Muscle layer of duodenum (tissue), 2 donors: ENCODE measurements at regions not wholly inside any gene's neighbourhood (a gene's known extent, or its start where the extent isn't known, plus 50 kb on each side); places are given as distances from the start of the nearest gene placed in this dataset.
"Not testable (repeated sequence)": the region's sequence is repeated elsewhere in the genome, so short reads cannot be mapped to it uniquely, and the experiment has no call there.

ENCODE experiments used
- H3K27ac ChIP-seq: one replicate; pipeline ENCODE4 v1.7.0; 2013; ENCODE audit warnings: mild to moderate bottlenecking, low read length
- H3K27me3 ChIP-seq: one replicate; pipeline ENCODE4 v1.7.0; 2013; ENCODE audit warnings: low read depth, mild to moderate bottlenecking, control low read depth, low read length
- H3K36me3 ChIP-seq, 2 donors: one replicate each; pipeline ENCODE4 v1.7.0; 2013; ENCODE audit warnings: low read length in 2 of 2, control low read depth in 1 of 2, mild to moderate bottlenecking in 1 of 2; ENCODE audit not compliant: insufficient read depth in 2 of 2, control insufficient read depth in 1 of 2
- H3K4me1 ChIP-seq, 2 donors: one replicate each; pipeline ENCODE4 v1.7.0; 2013; ENCODE audit warnings: low read length in 2 of 2, mild to moderate bottlenecking in 2 of 2, control low read depth in 1 of 2, moderate library complexity in 1 of 2; ENCODE audit not compliant: insufficient read depth in 2 of 2, control insufficient read depth in 1 of 2
- H3K4me3 ChIP-seq, 2 donors: one replicate each; pipeline ENCODE4 v1.7.0; 2013; ENCODE audit warnings: low read length in 2 of 2, low read depth in 1 of 2, mild to moderate bottlenecking in 1 of 2
- H3K9me3 ChIP-seq, 2 donors: one replicate each; pipeline ENCODE4 v1.7.0; 2013; ENCODE audit warnings: low read length in 2 of 2, control low read depth in 1 of 2, mild to moderate bottlenecking in 1 of 2; ENCODE audit not compliant: control insufficient read depth in 1 of 2
- donor health status: healthy.

DNA sequence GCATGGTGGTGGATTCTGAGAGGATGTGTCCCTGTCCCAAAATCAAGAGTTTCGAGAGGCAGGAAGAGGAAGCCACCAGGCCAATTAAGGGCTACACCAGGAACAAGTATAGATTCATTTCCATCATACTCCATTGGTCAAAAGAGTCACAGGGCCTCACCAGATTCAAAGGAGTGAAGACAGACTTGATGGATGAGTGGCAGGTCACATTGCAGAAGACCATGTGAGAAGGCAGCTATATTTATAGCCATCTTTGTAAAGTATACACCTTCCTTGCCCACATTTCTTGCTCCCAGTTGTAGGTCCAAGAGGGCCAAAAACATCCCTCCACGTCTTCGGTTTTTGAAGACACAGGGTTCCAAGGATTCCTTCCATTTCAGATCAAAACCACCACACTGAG lies 406.0 kb downstream of the BCOR start:
- Histone ChIP-seq H3K36me3 (no peaks in the 10 kb centered on the region), H3K4me1 (peaks cover 0 to 19% of the 10 kb centered on the region in 2 donors), H3K9me3 (no peaks in the 10 kb centered on the region), H3K27ac (no peak overlapping the region), H3K27me3 (no peaks in the 10 kb centered on the region), H3K4me3 (no peak overlapping the region)

DNA sequence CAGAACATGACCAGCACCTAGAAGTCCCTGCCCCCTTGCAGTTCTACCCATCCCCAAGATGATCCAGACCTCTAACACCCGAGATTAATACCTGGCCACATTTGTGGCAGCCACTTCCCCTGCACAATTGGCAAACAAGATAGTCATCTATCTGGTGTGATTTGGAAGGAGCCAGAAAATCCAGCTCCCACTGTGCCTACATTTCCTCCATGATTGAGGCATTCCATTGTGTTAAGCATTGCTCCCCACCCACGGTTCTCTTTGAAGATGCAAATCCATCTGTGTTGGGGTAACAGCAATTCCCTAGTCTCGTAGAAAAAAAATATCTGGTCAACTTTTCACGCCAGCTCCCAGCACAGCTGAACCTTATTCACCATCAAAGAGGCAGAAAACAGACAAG lies 405.0 kb downstream of the BCOR start:
- Histone ChIP-seq H3K36me3 (no peaks in the 10 kb centered on the region), H3K27ac (no peak overlapping the region), H3K4me3 (no peak overlapping the region), H3K9me3 (no peaks in the 10 kb centered on the region), H3K27me3 (no peaks in the 10 kb centered on the region), H3K4me1 (peaks cover 0 to 11% of the 10 kb centered on the region in 2 donors)

DNA sequence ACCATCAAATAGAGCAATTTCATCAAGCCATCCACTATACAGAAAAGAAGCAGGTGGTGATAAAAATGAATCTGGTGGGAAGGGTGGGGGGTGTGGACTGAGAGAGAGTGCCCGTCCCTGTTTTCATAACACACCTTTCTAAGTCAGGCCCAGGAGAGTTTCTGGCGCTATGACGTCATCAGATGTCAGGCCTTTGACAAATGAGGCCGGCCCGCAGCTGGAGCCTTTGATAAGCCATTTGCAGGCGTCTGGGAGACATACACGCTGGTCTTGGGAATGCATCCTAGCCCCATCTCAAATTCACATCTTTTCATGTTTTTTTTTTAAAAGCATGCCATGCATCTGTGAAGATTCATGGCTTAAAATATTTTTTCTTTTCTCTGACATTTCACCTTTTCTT lies 404.5 kb downstream of the BCOR start:
- H3K4me3 ChIP-seq = no peak overlapping the region
- H3K27me3 ChIP-seq = no peaks in the 10 kb centered on the region
- H3K36me3 ChIP-seq = no peaks in the 10 kb centered on the region
- no peak overlapping the region for H3K27ac ChIP-seq
- no peaks in the 10 kb centered on the region for H3K9me3 ChIP-seq
- peaks cover 0 to 6% of the 10 kb centered on the region in 2 donors for H3K4me1 ChIP-seq

DNA sequence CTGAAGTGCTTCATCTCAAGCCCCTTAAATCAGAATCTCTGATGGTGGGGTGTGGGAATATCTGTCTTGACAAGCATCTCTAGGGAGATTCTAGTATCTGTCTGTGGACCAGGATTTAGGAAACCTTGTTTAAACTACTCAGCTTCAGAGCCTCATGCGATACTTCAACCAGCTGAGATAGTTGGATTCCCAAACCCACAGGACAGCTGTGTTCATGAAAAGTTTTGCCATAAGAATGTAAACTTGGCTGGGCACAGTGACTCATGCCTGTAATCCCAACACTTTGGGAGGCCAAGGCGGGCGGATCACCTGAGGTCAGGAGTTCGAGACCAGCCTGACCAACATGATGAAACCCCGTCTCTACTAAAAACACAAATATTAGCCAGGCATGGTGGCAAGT lies 395.1 kb downstream of the BCOR start:
- not testable (repeated sequence) for H3K4me3 ChIP-seq, H3K36me3 ChIP-seq, H3K9me3 ChIP-seq, H3K27me3 ChIP-seq, H3K4me1 ChIP-seq, H3K27ac ChIP-seq

DNA sequence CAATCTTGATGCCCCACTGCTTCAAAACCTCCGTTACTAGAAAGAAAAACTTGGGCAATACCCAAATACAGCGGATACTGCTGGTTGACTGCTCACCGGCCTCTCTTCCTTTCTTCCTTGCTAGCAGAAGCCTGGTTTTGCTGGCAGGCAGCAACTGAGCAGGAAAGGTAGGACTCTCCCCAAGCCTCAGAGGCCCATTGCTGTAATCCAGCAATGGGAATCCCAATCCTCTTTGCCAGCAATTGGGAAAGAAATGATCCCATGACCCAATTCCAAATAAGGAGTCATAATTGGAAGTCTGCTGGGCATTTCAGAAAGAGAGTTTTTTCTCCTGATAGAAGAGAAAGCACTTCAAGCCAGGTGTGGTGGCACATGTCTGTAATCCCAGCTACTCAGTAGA lies 394.5 kb downstream of the BCOR start:
- H3K27ac ChIP-seq = no peak overlapping the region

DNA sequence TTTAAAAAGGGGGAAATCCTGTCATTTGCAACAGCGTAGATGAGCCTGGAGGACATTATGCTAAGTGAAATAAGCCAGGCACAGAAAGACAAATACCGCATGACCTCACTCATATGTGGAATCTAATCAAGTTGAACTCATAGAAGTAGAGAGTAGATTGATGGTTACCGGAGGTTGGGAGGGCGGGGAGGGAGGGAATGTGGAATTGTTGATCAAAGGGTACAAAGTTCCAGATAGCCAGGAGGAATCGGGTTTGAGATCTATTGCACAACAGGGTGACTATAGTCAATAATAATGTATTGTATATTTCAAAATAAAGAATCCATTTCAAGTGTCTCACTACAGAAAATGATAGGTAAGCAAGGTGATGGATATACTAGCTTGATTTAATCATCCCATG lies 393.2 kb downstream of the BCOR start:
- Histone ChIP-seq H3K4me1 (no peaks in the 10 kb centered on the region), H3K27me3 (no peaks in the 10 kb centered on the region), H3K36me3 (no peaks in the 10 kb centered on the region), H3K4me3 (no peak overlapping the region), H3K27ac (no peak overlapping the region), H3K9me3 (no peaks in the 10 kb centered on the region)

More for the DNA sequence above, 394.5 kb downstream of the BCOR start:
- no peak overlapping the region for H3K4me3 ChIP-seq
- H3K4me1 ChIP-seq = no peaks in the 10 kb centered on the region
- H3K36me3 ChIP-seq = no peaks in the 10 kb centered on the region
- H3K27me3 ChIP-seq = no peaks in the 10 kb centered on the region
- H3K9me3 ChIP-seq = no peaks in the 10 kb centered on the region

DNA sequence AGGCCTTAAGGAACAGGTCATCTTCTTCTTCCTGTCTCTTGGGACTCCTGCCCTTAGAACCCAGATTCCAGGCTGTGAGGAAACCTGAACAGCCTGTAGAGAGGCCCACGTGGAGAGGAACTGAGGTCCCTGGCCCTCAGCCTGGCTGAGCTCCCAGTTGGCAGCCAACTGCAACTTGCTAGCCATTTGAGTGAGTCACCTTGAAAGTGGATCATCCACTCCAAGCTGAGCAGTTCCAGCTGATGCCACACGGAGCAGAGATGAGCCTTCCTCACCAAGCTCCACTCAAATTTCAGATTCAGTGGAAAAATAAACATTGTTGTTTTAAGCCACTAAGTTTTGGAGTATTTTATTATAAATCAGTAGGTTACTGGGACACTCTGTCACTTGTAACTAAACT lies 392.5 kb downstream of the BCOR start:
- H3K4me3 ChIP-seq = no peak overlapping the region
- no peaks in the 10 kb centered on the region for H3K4me1 ChIP-seq
- no peaks in the 10 kb centered on the region for H3K9me3 ChIP-seq
- no peaks in the 10 kb centered on the region for H3K36me3 ChIP-seq
- H3K27ac ChIP-seq = no peak overlapping the region
- no peaks in the 10 kb centered on the region for H3K27me3 ChIP-seq

DNA sequence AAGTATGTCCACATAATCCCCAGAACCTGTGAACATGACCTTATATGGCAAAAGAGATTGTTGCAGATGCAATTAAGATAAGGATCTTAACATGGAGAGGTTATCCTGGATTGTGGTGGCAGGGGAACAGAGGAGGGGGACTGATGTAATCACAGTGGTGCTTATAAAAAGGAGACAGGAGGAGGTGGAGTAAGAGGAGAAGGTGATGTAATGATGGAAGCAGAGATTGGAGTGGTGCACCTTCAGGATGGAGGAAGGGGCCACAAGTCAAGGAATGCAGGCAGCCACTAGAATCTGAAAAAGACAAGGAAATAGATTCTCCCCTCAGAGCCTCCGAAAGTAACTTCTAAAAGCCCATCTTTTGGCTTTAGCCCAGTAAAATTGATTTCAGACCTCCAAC lies 388.4 kb downstream of the BCOR start:
- H3K4me1 ChIP-seq = no peaks in the 10 kb centered on the region
- H3K4me3 ChIP-seq = no peak overlapping the region
- H3K36me3 ChIP-seq = no peaks in the 10 kb centered on the region
- H3K9me3 ChIP-seq = no peaks in the 10 kb centered on the region
- no peak overlapping the region for H3K27ac ChIP-seq
- no peaks in the 10 kb centered on the region for H3K27me3 ChIP-seq

DNA sequence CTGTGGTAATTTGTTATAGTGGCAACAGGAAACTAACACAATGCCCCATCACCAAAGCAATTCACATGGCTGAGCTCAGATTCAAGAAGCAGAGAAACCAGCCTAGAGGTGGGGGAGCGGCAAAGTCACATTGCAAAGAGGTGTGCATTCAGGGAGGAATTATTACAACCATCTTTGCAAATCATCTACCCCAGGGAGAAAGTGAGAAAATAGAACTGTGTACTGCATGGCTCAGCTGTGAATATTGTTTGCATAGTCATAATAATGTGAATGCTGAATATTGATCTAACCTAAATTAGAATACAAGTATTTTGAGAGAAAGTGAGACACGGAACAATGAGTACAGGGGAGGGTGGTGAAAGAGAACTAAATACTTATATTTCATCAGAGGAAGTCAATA lies 387.9 kb downstream of the BCOR start:
- H3K4me3 ChIP-seq = no peak overlapping the region
- no peaks in the 10 kb centered on the region for H3K36me3 ChIP-seq
- H3K9me3 ChIP-seq = no peaks in the 10 kb centered on the region
- no peak overlapping the region for H3K27ac ChIP-seq
- no peaks in the 10 kb centered on the region for H3K27me3 ChIP-seq
- no peaks in the 10 kb centered on the region for H3K4me1 ChIP-seq

DNA sequence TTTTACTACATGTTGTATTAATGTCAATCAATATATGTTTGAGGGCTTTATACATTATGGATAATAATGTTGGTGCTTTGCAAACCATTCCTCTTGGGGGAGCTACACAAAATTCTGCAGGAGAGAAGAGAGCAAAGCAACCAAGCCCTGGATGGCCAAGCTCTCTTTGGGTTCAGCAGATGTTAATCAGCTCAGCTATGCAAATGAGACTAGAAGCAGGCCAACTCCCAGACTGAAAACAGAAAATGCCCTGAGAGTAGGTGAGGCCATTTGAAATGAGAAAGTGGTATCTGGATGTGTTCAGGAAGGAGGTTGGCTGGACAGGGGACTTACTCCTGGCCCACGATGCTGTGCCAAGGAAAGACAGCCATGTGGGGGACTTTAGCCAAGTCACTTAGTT lies 387.0 kb downstream of the BCOR start:
- no peak overlapping the region for H3K4me3 ChIP-seq
- H3K9me3 ChIP-seq = no peaks in the 10 kb centered on the region
- H3K27ac ChIP-seq = no peak overlapping the region
- no peaks in the 10 kb centered on the region for H3K27me3 ChIP-seq
- no peaks in the 10 kb centered on the region for H3K36me3 ChIP-seq
- no peaks in the 10 kb centered on the region for H3K4me1 ChIP-seq

DNA sequence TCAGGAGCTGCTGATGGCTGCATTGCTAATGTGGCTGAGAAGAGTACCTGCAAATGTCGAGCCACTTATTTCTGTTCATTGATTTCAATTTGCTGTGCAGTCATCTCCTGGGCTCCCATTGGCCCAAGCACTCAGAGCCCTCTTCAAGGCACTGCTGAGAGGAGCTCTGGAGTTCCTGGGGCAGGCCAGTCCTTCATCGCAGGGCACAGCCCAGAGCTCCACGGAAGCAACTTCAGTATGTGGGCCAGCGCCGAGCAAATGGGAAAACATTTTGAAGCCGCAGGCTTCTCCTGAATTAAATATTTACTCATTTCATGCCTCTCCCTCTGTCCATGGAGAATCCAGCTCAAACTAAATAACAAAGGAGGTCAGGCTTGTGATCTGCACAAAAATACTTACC lies 383.3 kb downstream of the BCOR start:
- Histone ChIP-seq H3K4me1 (no peaks in the 10 kb centered on the region), H3K9me3 (no peaks in the 10 kb centered on the region), H3K36me3 (no peaks in the 10 kb centered on the region), H3K27me3 (no peaks in the 10 kb centered on the region), H3K27ac (no peak overlapping the region), H3K4me3 (no peak overlapping the region)

DNA sequence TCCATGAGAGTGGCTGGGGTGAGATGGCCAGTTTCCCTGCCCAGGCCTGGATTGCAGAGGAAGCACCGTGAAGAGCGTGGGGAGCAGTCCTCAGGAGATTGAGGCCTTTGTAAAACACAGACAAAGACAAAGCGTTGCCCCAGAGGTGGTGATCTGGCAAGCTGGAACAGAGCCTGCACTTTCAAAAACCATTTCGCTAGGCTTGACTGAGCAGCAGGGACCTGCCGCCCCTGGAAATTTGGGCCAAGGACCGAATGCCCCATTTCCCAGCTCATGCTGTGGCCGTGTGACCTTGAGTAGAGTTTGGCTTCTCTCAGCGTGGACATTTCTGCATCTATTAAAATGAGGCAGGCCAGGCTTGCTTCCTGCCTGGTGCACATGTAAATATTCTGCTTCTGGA lies 381.4 kb downstream of the BCOR start:
- Histone ChIP-seq H3K36me3 (no peaks in the 10 kb centered on the region), H3K4me1 (no peaks in the 10 kb centered on the region), H3K27ac (no peak overlapping the region), H3K9me3 (no peaks in the 10 kb centered on the region), H3K27me3 (no peaks in the 10 kb centered on the region), H3K4me3 (no peak overlapping the region)
